ENCODE measurements at regions not wholly inside any gene's neighbourhood (a gene's known extent, or its start where the extent isn't known, plus 50 kb on each side); places are given as distances from the start of the nearest gene placed in this dataset.

- no peaks in the 10 kb centered on the region for H3K36me3 ChIP-seq (ENCODE audit: control insufficient read depth, low read length)
- no peaks in the 10 kb centered on the region for H3K9me2 ChIP-seq (replicated peaks; ENCODE audit: control insufficient read depth, low read length)
- H3K79me2 ChIP-seq (ENCODE audit: control insufficient read depth, low read length) = no peaks in the 10 kb centered on the region
- no peak for TF ChIP-seq CTCF (IDR thresholded peaks at IDR 0.05; ENCODE audit: low read depth, low read length, poor library complexity, severe bottlenecking)
- no peak for TF ChIP-seq EZH2phosphoT487 (IDR thresholded peaks at IDR 0.05; ENCODE audit: borderline replicate concordance, low read length)
- no peaks in the 10 kb centered on the region for H4K20me1 ChIP-seq (ENCODE audit: control insufficient read depth, insufficient read depth, low read depth, low read length)
- no peak overlapping the region for H3K27ac ChIP-seq (ENCODE audit: low read depth, low read length)
- no peaks in the 10 kb centered on the region for H3K27me3 ChIP-seq (ENCODE audit: control insufficient read depth, low read length)
- no peaks in the 10 kb centered on the region for H3K9me3 ChIP-seq (ENCODE audit: control insufficient read depth, insufficient read depth, low read length)
- H3K4me1 ChIP-seq (ENCODE audit: control insufficient read depth, low read length) = no peaks in the 10 kb centered on the region
- no peak overlapping the region for H3K4me3 ChIP-seq (ENCODE audit: low read length)
- no peaks in the 10 kb centered on the region for H3F3A ChIP-seq (ENCODE audit: control insufficient read depth, insufficient read depth)
- H3K4me2 ChIP-seq (ENCODE audit: low read length) = no peak overlapping the region
These were observed 95.2 kb downstream of the PDCL3 start for GRCh38 chr2:100658017-100658416.

GRCh38 chr2:100660851-100661584, 98.2 kb downstream of the PDCL3 start:
- Histone ChIP-seq H3K4me2 (ENCODE audit: low read length) (no peak overlapping the region), H3F3A (ENCODE audit: control insufficient read depth, insufficient read depth) (no peaks in the 10 kb centered on the region), H3K79me2 (ENCODE audit: control insufficient read depth, low read length) (no peaks in the 10 kb centered on the region), H3K9me3 (ENCODE audit: control insufficient read depth, insufficient read depth, low read length) (no peaks in the 10 kb centered on the region), H3K4me3 (ENCODE audit: low read length) (no peak overlapping the region), H3K36me3 (ENCODE audit: control insufficient read depth, low read length) (no peaks in the 10 kb centered on the region), H3K27ac (ENCODE audit: low read depth, low read length) (no peak overlapping the region), H4K20me1 (ENCODE audit: control insufficient read depth, insufficient read depth, low read depth, low read length) (no peaks in the 10 kb centered on the region), H3K9me2 (replicated peaks; ENCODE audit: control insufficient read depth, low read length) (no peaks in the 10 kb centered on the region), H3K4me1 (ENCODE audit: control insufficient read depth, low read length) (no peaks in the 10 kb centered on the region), H3K27me3 (ENCODE audit: control insufficient read depth, low read length) (no peaks in the 10 kb centered on the region)
- TF ChIP-seq CTCF (IDR thresholded peaks at IDR 0.05; ENCODE audit: low read depth, low read length, poor library complexity, severe bottlenecking) (no peak), EZH2phosphoT487 (IDR thresholded peaks at IDR 0.05; ENCODE audit: borderline replicate concordance, low read length) (no peak)

- Histone ChIP-seq H3K4me1 (ENCODE audit: control insufficient read depth, low read length) (no peaks in the 10 kb centered on the region), H3K9me3 (ENCODE audit: control insufficient read depth, insufficient read depth, low read length) (no peaks in the 10 kb centered on the region), H3K4me2 (ENCODE audit: low read length) (no peak overlapping the region), H3K79me2 (ENCODE audit: control insufficient read depth, low read length) (no peaks in the 10 kb centered on the region), H3F3A (ENCODE audit: control insufficient read depth, insufficient read depth) (no peaks in the 10 kb centered on the region), H3K27ac (ENCODE audit: low read depth, low read length) (no peak overlapping the region), H3K4me3 (ENCODE audit: low read length) (no peak overlapping the region), H3K36me3 (ENCODE audit: control insufficient read depth, low read length) (no peaks in the 10 kb centered on the region), H3K9me2 (replicated peaks; ENCODE audit: control insufficient read depth, low read length) (no peaks in the 10 kb centered on the region), H4K20me1 (ENCODE audit: control insufficient read depth, insufficient read depth, low read depth, low read length) (no peaks in the 10 kb centered on the region), H3K27me3 (ENCODE audit: control insufficient read depth, low read length) (no peaks in the 10 kb centered on the region)
- TF ChIP-seq EZH2phosphoT487 (IDR thresholded peaks at IDR 0.05; ENCODE audit: borderline replicate concordance, low read length) (no peak), CTCF (IDR thresholded peaks at IDR 0.05; ENCODE audit: low read depth, low read length, poor library complexity, severe bottlenecking) (no peak)
These were observed 100.1 kb downstream of the PDCL3 start for GRCh38 chr2:100662866-100663265.
